ENCODE measurements at regions not wholly inside any gene's neighbourhood (a gene's known extent, or its start where the extent isn't known, plus 50 kb on each side); places are given as distances from the start of the nearest gene placed in this dataset.

GRCh38 chr5:96075579-96076289, 114.1 kb upstream of the ELL2 start:
- TF ChIP-seq CTCF (IDR thresholded peaks at IDR 0.05) (no peak), EP300 (IDR thresholded peaks at IDR 0.05) (no peak)

Measured in gastroesophageal sphincter (tissue), 3 donors.